COR-L47 (cell line): ENCODE measurements at regions not wholly inside any gene's neighbourhood (a gene's known extent, or its start where the extent isn't known, plus 50 kb on each side); places are given as distances from the start of the nearest gene placed in this dataset.
A peak's percentile ranks its signal among the peaks of the same experiment; 100 is the strongest.

Experiments used
- DNase-seq: peaks from one replicate; lab custom pipeline; 2025; lab: John Stamatoyannopoulos, UW

GRCh38 chr20:25135031-25135430 lies 53.1 kb upstream of the VSX1 start:
- no peak for DNase-seq

GRCh38 chr20:25136056-25136455 lies 54.1 kb upstream of the VSX1 start:
- DNase-seq: no peak

GRCh38 chr20:25136643-25137559 lies 55.0 kb upstream of the VSX1 start:
- no peak for DNase-seq

GRCh38 chr20:25139029-25139705 lies 56.3 kb upstream of the ENTPD6 start:
- DNase-seq: peak; percentile 83

- DNase-seq: no peak
Measured at GRCh38 chr20:25140968-25141367, 54.5 kb upstream of the ENTPD6 start.

GRCh38 chr20:25142435-25142834 lies 53.1 kb upstream of the ENTPD6 start:
- no peak for DNase-seq

GRCh38 chr20:25145131-25145530 lies 50.4 kb upstream of the ENTPD6 start:
- no peak for DNase-seq
